GM23338 (cell line): ENCODE measurements at regions not wholly inside any gene's neighbourhood (a gene's known extent, or its start where the extent isn't known, plus 50 kb on each side); places are given as distances from the start of the nearest gene placed in this dataset.

Experiments used
- ATAC-seq: fragments of 200-7000 bp; cut with Tn5 transposase; 3 replicates; pipeline ENCODE4 v1.9.1; 2020
- DNase-seq: peaks from one replicate; pipeline ENCODE4 v3.0.0-alpha.2; 2015; ENCODE audit warnings: low spot score
- H2AFZ ChIP-seq: fragments of 200-600 bp; sonication (generic); 2 replicates; pipeline ENCODE4 v1.8.0; 2016; ENCODE audit warnings: antibody characterized with exemption, mild to moderate bottlenecking, moderate library complexity
- H3F3A ChIP-seq: fragments of 200-600 bp; sonication (generic); replicated peaks from 2 replicates; pipeline ENCODE4 v1.8.0; 2017; ENCODE audit warnings: antibody characterized with exemption, mixed run types, low read depth
- H3K27ac ChIP-seq: fragments of 200-600 bp; sonication (generic); 2 replicates; pipeline ENCODE4 v1.6.1; 2016; ENCODE audit warnings: low read depth
- H3K27me3 ChIP-seq: fragments of 200-600 bp; sonication (generic); 2 replicates; pipeline ENCODE4 v1.8.0; 2016; ENCODE audit warnings: mild to moderate bottlenecking, mixed run types, moderate library complexity; ENCODE audit not compliant: insufficient read depth
- H3K36me3 ChIP-seq: fragments of 200-600 bp; sonication (generic); 2 replicates; pipeline ENCODE4 v1.8.0; 2016; ENCODE audit warnings: mild to moderate bottlenecking; ENCODE audit not compliant: insufficient read depth
- H3K4me1 ChIP-seq: fragments of 200-600 bp; sonication (generic); 2 replicates; pipeline ENCODE4 v1.8.0; 2016; ENCODE audit warnings: mild to moderate bottlenecking, moderate library complexity; ENCODE audit not compliant: insufficient read depth
- H3K4me2 ChIP-seq: fragments of 200-600 bp; sonication (generic); 2 replicates; pipeline ENCODE4 v1.7.1; 2017; ENCODE audit warnings: mixed run types
- H3K4me3 ChIP-seq: fragments of 200-600 bp; sonication (generic); 2 replicates; pipeline ENCODE4 v1.6.1; 2016; ENCODE audit warnings: mixed run types
- H3K79me2 ChIP-seq: fragments of 200-600 bp; sonication (generic); replicated peaks from 2 replicates; pipeline ENCODE4 v1.8.0; 2017; ENCODE audit warnings: mild to moderate bottlenecking; ENCODE audit not compliant: insufficient read depth
- H3K9me2 ChIP-seq: fragments of 200-600 bp; sonication (generic); 2 replicates; pipeline ENCODE4 v1.8.0; 2017; ENCODE audit not compliant: insufficient read depth
- H4K20me1 ChIP-seq: fragments of 200-600 bp; sonication (generic); replicated peaks from 2 replicates; pipeline ENCODE4 v1.8.0; 2017; ENCODE audit warnings: mild to moderate bottlenecking; ENCODE audit not compliant: insufficient read depth
- H3K27ac Mint-ChIP-seq: 2 replicates; pipeline ENCODE4 v1.8.0; 2020; ENCODE audit warnings: inconsistent platforms, mild to moderate bottlenecking, moderate library complexity, mixed read lengths
- H3K27me3 Mint-ChIP-seq: 3 replicates; pipeline ENCODE4 v1.8.0; 2022; ENCODE audit warnings: low read depth, mild to moderate bottlenecking, moderate library complexity, mixed read lengths, inconsistent platforms; ENCODE audit not compliant: insufficient read depth, poor library complexity
- H3K36me3 Mint-ChIP-seq: 3 replicates; pipeline ENCODE4 v1.8.0; 2021; ENCODE audit warnings: low read depth, mild to moderate bottlenecking, inconsistent platforms, moderate library complexity, mixed read lengths
- H3K4me1 Mint-ChIP-seq: 3 replicates; pipeline ENCODE4 v1.8.0; 2020; ENCODE audit warnings: mild to moderate bottlenecking, inconsistent platforms, mixed read lengths
- H3K4me3 Mint-ChIP-seq: 3 replicates; pipeline ENCODE4 v1.8.0; 2021; ENCODE audit warnings: moderate library complexity, mild to moderate bottlenecking, inconsistent platforms, mixed read lengths
- H3K9me3 Mint-ChIP-seq: 3 replicates; pipeline ENCODE4 v1.8.0; 2020; ENCODE audit warnings: moderate library complexity, mild to moderate bottlenecking, inconsistent platforms, mixed read lengths
- CREB1 ChIP-seq: fragments of 250-450 bp; sonication (Bioruptor Pico); IDR thresholded peaks from 2 replicates; pipeline ENCODE4 v1.5.0; 2020; ENCODE audit warnings: low read depth, mild to moderate bottlenecking, moderate library complexity
- ETS1 ChIP-seq: IDR thresholded peaks from 2 replicates; pipeline ENCODE4 v1.6.1; 2016; ENCODE audit warnings: antibody characterized with exemption
- EZH2 ChIP-seq: fragments of 200-600 bp; sonication (generic); IDR thresholded peaks from one replicate; pipeline ENCODE4 v1.8.0; 2017; ENCODE audit warnings: antibody characterized with exemption, mild to moderate bottlenecking, low read depth; ENCODE audit not compliant: unreplicated experiment
- EZH2phosphoT487 ChIP-seq: fragments of 200-600 bp; sonication (generic); IDR thresholded peaks from one replicate; pipeline ENCODE4 v1.8.1; 2018; ENCODE audit warnings: antibody characterized with exemption; ENCODE audit not compliant: unreplicated experiment
- JUNB ChIP-seq: IDR thresholded peaks from one replicate; pipeline ENCODE4 v1.6.1; 2016; ENCODE audit warnings: antibody characterized with exemption; ENCODE audit not compliant: unreplicated experiment
- NANOG ChIP-seq: IDR thresholded peaks from 2 replicates; pipeline ENCODE4 v1.6.1; 2016; ENCODE audit warnings: antibody characterized with exemption, borderline replicate concordance
- POLR2AphosphoS5 ChIP-seq: IDR thresholded peaks from 2 replicates; pipeline ENCODE4 v1.6.1; 2016; ENCODE audit warnings: antibody characterized with exemption, low read depth
- REST ChIP-seq: IDR thresholded peaks from one replicate; pipeline ENCODE4 v1.6.1; 2018; ENCODE audit warnings: antibody characterized with exemption; ENCODE audit not compliant: unreplicated experiment
- ZNF114 ChIP-seq: fragments of 250-450 bp; sonication (Bioruptor Pico); IDR thresholded peaks from 2 replicates; pipeline ENCODE4 v1.5.0; 2020; ENCODE audit warnings: mild to moderate bottlenecking, moderate library complexity
- ZNF331 ChIP-seq: fragments of 250-450 bp; sonication (Bioruptor Pico); IDR thresholded peaks from 2 replicates; pipeline ENCODE4 v1.5.0; 2020; ENCODE audit warnings: low read depth, mild to moderate bottlenecking, moderate library complexity
- ZNF462 ChIP-seq: fragments of 250-450 bp; sonication (Bioruptor Pico); IDR thresholded peaks from 2 replicates; pipeline ENCODE4 v1.5.0; 2020; ENCODE audit warnings: mild to moderate bottlenecking, moderate library complexity

GRCh38 chr15:38809621-38810020 lies 245.0 kb upstream of the RASGRP1 start (continued):
- TF ChIP-seq REST: no peak

- Mint-ChIP-seq H3K27me3 (no peaks in the 10 kb centered on the region), H3K4me1 (no peaks in the 10 kb centered on the region), H3K4me3 (no peak overlapping the region), H3K36me3 (no peaks in the 10 kb centered on the region), H3K9me3 (no peaks in the 10 kb centered on the region), H3K27ac (no peak overlapping the region)
- H3K9me2 ChIP-seq: no peaks in the 10 kb centered on the region
- no peak overlapping the region for H3K27ac ChIP-seq
- DNase-seq (no peak), ATAC-seq (no peak)
- no peaks in the 10 kb centered on the region for H3K36me3 ChIP-seq
- no peaks in the 10 kb centered on the region for H3K27me3 ChIP-seq
- no peaks in the 10 kb centered on the region for H3K4me1 ChIP-seq
- no peaks in the 10 kb centered on the region for H4K20me1 ChIP-seq
- no peak overlapping the region for H3K4me2 ChIP-seq
- H3K4me3 ChIP-seq: no peak overlapping the region
- no peaks in the 10 kb centered on the region for H3F3A ChIP-seq
- no peak overlapping the region for H2AFZ ChIP-seq
- no peaks in the 10 kb centered on the region for H3K79me2 ChIP-seq
- TF ChIP-seq ZNF462 (CRISPR knock-in tag): no peak
- no peak for TF ChIP-seq EZH2phosphoT487
- TF ChIP-seq ZNF331 (CRISPR knock-in tag): no peak
- TF ChIP-seq REST: no peak
- TF ChIP-seq ETS1: no peak
- TF ChIP-seq ZNF114 (CRISPR knock-in tag): no peak
- TF ChIP-seq JUNB: no peak
- no peak for TF ChIP-seq EZH2
- TF ChIP-seq POLR2AphosphoS5: no peak
- TF ChIP-seq NANOG: no peak
- TF ChIP-seq CREB1 (CRISPR knock-in tag): no peak
Measured at GRCh38 chr15:38810686-38811085, 246.1 kb upstream of the RASGRP1 start.
